ENCODE measurements at regions not wholly inside any gene's neighbourhood (a gene's known extent, or its start where the extent isn't known, plus 50 kb on each side); places are given as distances from the start of the nearest gene placed in this dataset.
"Not testable (repeated sequence)": the region's sequence is repeated elsewhere in the genome, so short reads cannot be mapped to it uniquely, and the experiment has no call there.

DNA sequence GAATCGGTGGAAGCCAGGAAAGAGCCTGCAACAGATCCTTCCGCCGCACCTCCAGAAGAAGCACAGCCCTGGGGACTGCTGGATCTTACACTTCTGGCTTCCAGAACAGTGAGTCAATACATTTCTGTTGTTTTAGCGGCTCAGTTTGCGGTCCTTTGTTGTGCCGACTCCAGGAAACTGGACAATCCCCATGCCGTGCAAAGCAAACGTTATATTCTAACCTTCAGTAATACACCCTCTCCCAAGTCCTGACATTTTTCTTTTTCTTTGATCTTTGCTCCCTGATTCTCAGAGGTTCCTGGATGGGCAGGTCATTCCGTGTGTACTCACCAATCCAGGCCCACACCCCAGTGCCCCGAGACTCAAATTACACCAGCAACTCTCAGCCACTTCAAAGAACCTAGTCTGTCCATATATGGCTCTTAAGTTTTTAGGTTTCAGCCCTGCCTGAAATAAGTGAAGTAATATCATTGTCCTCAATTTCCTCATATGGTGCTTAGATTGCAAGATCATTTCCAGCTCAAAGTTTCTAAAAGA lies 387.1 kb upstream of the SGCG start:
- H3K9me3 Mint-ChIP-seq = no peaks in the 10 kb centered on the region
- H3K4me1 Mint-ChIP-seq = no peaks in the 10 kb centered on the region
- no peaks in the 10 kb centered on the region for H3K36me3 Mint-ChIP-seq
- no peak for ATAC-seq
- DNase-seq (ENCODE audit: low spot score in 2 of 2) = no peak
- H3K4me3 Mint-ChIP-seq = no peak overlapping the region
- H3K27ac Mint-ChIP-seq = no peak overlapping the region

GRCh38 chr13:22800526-22801401 lies 380.0 kb upstream of the SGCG start:
- DNase-seq (ENCODE audit: low spot score in 2 of 2) = no peak
- Mint-ChIP-seq H3K27ac (no peak overlapping the region), H3K4me1 (no peaks in the 10 kb centered on the region), H3K4me3 (no peak overlapping the region), H3K9me3 (no peaks in the 10 kb centered on the region), H3K36me3 (no peaks in the 10 kb centered on the region)
- ATAC-seq = no peak

- DNase-seq (ENCODE audit: low spot score in 2 of 2) = no peak
- H3K36me3 Mint-ChIP-seq = no peaks in the 10 kb centered on the region
- ATAC-seq = no peak
- H3K4me1 Mint-ChIP-seq = no peaks in the 10 kb centered on the region
- no peaks in the 10 kb centered on the region for H3K9me3 Mint-ChIP-seq
- H3K4me3 Mint-ChIP-seq = no peak overlapping the region
- no peak overlapping the region for H3K27ac Mint-ChIP-seq
Observed at GRCh38 chr13:22801402-22802003, 379.3 kb upstream of the SGCG start.

DNA sequence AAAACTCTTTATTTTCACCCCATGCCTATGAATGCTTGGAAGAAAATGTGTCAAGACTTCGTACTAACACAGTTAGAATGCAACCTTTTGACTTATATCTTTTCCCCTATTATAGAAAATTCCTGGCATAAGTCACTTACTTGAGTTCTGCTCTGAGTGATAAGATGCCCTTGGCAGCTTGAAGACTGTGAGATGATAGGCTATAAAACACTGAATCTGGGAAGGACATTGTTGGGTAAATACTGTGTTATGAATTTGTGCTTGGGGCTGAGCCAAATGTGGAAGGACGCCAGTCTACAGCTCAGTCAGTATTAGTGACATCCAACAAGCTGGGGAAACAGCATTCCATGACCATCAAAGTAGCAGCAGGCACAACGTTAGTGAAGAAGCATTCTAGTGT lies 368.0 kb upstream of the SGCG start:
- no peak overlapping the region for H3K4me3 Mint-ChIP-seq

DNA sequence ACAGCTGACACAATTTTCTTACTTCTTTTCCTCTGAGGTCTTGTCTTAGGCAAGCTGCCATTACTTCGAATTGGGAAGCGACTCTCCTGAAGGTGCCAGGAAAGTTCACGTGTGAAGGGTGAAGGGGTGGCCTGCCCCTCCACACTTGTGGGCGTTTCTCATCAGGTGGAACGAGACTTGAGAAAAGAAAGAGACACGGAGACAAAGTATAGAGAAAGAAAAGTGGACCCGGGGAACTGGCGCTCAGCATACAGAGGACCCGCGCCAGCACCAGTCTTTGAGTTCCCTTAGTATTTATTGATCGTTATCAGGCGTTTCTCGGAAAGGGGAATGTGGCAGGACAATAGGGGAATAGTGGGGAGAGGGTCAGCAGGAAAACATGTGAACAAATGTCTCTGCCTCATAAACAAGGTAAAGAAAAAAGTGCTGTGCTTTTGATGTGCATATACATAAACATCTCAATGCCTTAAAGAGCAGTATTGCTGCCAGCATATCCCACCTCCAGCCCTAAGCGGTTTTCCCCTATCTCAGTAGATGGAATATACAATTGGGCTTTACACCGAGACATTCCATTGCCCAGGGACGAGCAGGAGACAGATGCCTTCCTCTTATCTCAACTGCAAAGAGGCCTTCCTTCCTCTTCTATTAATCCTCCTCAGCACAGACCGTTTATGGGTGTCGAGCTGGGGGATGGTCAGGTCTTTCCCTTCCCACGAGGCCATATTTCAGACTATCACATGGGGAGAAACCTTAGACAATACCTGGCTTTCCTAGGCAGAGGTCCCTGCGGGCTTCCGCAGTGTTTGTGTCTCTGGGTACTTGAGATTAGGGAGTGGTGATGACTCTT lies 367.0 kb upstream of the SGCG start:
- not testable (repeated sequence) for H3K9me3 Mint-ChIP-seq; DNase-seq (ENCODE audit: low spot score in 2 of 2); H3K4me3 Mint-ChIP-seq; H3K36me3 Mint-ChIP-seq; H3K4me1 Mint-ChIP-seq; ATAC-seq; H3K27ac Mint-ChIP-seq

More for the DNA sequence above, 368.0 kb upstream of the SGCG start:
- Mint-ChIP-seq H3K9me3 (no peaks in the 10 kb centered on the region), H3K36me3 (no peaks in the 10 kb centered on the region), H3K27ac (no peak overlapping the region), H3K4me1 (no peaks in the 10 kb centered on the region)
- ATAC-seq (no peak), DNase-seq (ENCODE audit: low spot score in 2 of 2) (no peak)

DNA sequence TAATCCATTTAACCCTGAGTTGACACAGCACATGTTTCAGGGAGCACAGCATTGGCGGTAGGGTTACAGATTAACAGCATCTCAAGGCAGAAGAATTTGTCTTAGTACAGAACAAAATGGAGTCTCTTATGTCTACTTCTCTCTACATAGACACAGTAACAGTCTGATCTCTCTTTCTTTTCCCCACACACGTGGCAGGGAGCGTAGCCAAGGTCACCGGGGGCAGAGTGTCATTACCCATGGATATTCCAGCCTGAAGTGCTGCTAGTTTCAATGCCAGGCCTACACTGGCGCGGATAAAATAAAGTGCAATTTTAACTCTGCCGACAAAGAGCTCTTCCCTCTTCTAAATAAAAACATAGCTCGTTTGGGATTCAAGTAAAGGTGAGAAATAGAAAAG lies 366.3 kb upstream of the SGCG start:
- DNase-seq (ENCODE audit: low spot score in 2 of 2) = not testable (repeated sequence)

GRCh38 chr13:22821589-22821988 lies 359.2 kb upstream of the SGCG start:
- Mint-ChIP-seq H3K27ac (no peak overlapping the region), H3K9me3 (no peaks in the 10 kb centered on the region), H3K4me1 (no peaks in the 10 kb centered on the region), H3K4me3 (no peak overlapping the region), H3K36me3 (no peaks in the 10 kb centered on the region)
- DNase-seq (ENCODE audit: low spot score in 2 of 2) (no peak), ATAC-seq (no peak)

More for the DNA sequence above, 366.3 kb upstream of the SGCG start:
- not testable (repeated sequence) for H3K4me1 Mint-ChIP-seq, H3K4me3 Mint-ChIP-seq, H3K27ac Mint-ChIP-seq, H3K9me3 Mint-ChIP-seq, ATAC-seq, H3K36me3 Mint-ChIP-seq

- H3K36me3 Mint-ChIP-seq = no peaks in the 10 kb centered on the region
- no peaks in the 10 kb centered on the region for H3K9me3 Mint-ChIP-seq
- H3K27ac Mint-ChIP-seq = no peak overlapping the region
- ATAC-seq (no peak), DNase-seq (ENCODE audit: low spot score in 2 of 2) (no peak)
- H3K4me3 Mint-ChIP-seq = no peak overlapping the region
- H3K4me1 Mint-ChIP-seq = no peaks in the 10 kb centered on the region
Observed at GRCh38 chr13:22825186-22825585, 355.6 kb upstream of the SGCG start.

DNA sequence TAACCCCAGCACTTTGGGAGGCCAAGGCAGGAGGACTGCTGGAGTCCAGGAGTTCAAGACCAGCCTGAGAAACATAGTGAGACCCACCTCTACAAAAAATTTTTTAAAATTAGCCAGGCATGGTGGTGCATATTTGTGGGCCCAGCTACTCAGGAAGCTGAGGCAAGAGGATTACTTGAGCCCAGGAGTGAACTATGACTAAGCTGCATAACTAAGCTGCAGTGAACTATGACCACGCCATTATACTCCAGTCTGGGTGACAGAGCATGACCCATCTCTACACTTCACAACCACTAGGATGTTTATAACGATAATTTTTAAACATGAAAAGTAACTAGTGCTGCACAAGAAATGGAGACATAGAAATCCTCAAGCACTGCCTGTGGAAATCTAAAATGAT lies 352.7 kb upstream of the SGCG start:
- Mint-ChIP-seq H3K36me3 (no peaks in the 10 kb centered on the region), H3K27ac (no peak overlapping the region), H3K4me1 (no peaks in the 10 kb centered on the region), H3K4me3 (no peak overlapping the region), H3K9me3 (no peaks in the 10 kb centered on the region)
- DNase-seq (ENCODE audit: low spot score in 2 of 2) (no peak), ATAC-seq (no peak)

GRCh38 chr13:22836475-22836874 lies 344.3 kb upstream of the SGCG start:
- ATAC-seq (no peak), DNase-seq (ENCODE audit: low spot score in 2 of 2) (no peak)
- H3K9me3 Mint-ChIP-seq = peaks cover 2% of the 10 kb centered on the region
- no peak overlapping the region for H3K4me3 Mint-ChIP-seq
- no peak overlapping the region for H3K27ac Mint-ChIP-seq
- no peaks in the 10 kb centered on the region for H3K36me3 Mint-ChIP-seq
- H3K4me1 Mint-ChIP-seq = no peaks in the 10 kb centered on the region

- H3K4me3 Mint-ChIP-seq = no peak overlapping the region
- H3K9me3 Mint-ChIP-seq = peaks cover 2% of the 10 kb centered on the region
- no peaks in the 10 kb centered on the region for H3K36me3 Mint-ChIP-seq
- no peaks in the 10 kb centered on the region for H3K4me1 Mint-ChIP-seq
- DNase-seq (ENCODE audit: low spot score in 2 of 2) (no peak), ATAC-seq (no peak)
- no peak overlapping the region for H3K27ac Mint-ChIP-seq
Observed at GRCh38 chr13:22837980-22838647, 342.7 kb upstream of the SGCG start.

DNA sequence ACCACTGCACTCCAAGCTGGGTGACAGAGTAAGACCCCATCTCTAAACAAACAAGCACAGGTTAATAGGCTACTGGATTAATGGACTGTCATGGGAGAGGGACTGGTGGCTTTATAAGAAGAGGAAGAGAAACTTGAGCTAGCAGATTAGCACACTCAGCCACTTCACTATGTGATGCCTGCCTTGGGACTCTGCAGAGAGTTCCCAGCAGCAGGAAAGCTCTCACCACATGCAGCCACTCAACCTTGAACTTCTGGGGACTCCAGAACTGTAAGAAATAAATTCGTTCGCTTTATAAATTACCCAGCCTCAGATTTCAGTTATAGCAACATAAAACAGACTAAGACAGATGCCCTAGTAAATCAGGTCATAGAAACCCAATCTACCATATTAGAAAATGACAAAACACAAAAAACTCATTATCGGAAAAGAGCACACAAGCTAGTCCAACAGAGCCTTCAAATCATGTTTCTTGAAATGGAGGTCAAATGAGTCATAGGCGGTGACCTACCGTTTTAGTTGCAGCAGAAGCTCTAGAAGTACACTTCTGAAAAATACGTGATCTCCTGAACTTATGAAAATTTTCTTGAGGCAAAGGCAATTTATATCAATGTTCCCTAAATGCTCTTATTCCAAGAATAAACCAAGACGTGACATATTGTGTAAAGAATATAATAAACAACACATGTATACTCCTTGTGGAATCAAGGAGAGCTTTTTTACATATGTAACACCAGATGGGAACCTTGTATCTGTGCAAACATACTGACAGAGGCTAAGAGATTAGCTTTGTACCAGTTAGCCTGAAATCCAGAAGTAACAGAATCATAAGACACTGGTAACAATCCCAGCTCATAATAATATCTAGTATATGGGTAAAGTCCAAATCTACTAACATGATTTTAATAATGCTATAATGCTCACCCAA lies 340.9 kb upstream of the SGCG start:
- Mint-ChIP-seq H3K27ac (no peak overlapping the region), H3K4me1 (no peaks in the 10 kb centered on the region), H3K36me3 (no peaks in the 10 kb centered on the region), H3K9me3 (peaks cover 2% of the 10 kb centered on the region), H3K4me3 (no peak overlapping the region)
- DNase-seq (ENCODE audit: low spot score in 2 of 2) (no peak), ATAC-seq (no peak)

DNA sequence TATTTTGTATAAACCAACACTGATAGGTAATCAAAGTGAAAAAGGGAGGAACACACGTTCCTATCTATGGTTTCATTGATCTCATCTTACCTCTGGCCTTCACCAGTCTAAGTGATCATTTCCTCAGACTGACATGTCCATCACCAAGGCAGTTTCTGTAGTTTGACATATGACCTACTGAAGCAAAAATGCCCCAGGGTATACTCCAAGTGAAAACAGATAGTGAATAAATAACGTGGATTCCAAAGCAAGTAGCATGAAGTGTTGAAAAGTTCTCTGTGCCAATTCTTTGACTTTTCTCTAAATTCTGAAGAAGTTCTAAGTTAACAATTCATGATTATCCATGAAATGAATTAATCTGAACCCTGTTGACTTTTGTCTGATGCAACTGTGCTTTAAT lies 334.2 kb upstream of the SGCG start:
- DNase-seq (ENCODE audit: low spot score in 2 of 2) (no peak), ATAC-seq (no peak)
- H3K36me3 Mint-ChIP-seq = no peaks in the 10 kb centered on the region
- H3K9me3 Mint-ChIP-seq = no peaks in the 10 kb centered on the region
- no peak overlapping the region for H3K4me3 Mint-ChIP-seq
- no peaks in the 10 kb centered on the region for H3K4me1 Mint-ChIP-seq
- H3K27ac Mint-ChIP-seq = no peak overlapping the region

GRCh38 chr13:22848539-22849052 lies 332.2 kb upstream of the SGCG start:
- no peak overlapping the region for H3K4me3 Mint-ChIP-seq
- H3K27ac Mint-ChIP-seq = no peak overlapping the region
- DNase-seq (ENCODE audit: low spot score in 2 of 2) (no peak), ATAC-seq (no peak)
- no peaks in the 10 kb centered on the region for H3K36me3 Mint-ChIP-seq
- no peaks in the 10 kb centered on the region for H3K4me1 Mint-ChIP-seq
- no peaks in the 10 kb centered on the region for H3K9me3 Mint-ChIP-seq

All from stimulated activated effector memory CD8-positive, alpha-beta T cell treated with anti-CD3 and anti-CD28 coated beads, Interleukin-12 subunit alpha, Interleukin-12 subunit beta, amount 100 ng/mL, for 72 hours (primary cell).